HCT116 (cell line): ENCODE measurements at regions not wholly inside any gene's neighbourhood (a gene's known extent, or its start where the extent isn't known, plus 50 kb on each side); places are given as distances from the start of the nearest gene placed in this dataset.

Experiments used
- ATAC-seq: fragments of 200-7000 bp; cut with Tn5 transposase; 2 replicates; pipeline ENCODE4 v1.9.1; 2020; ENCODE audit warnings: mild to moderate bottlenecking, moderate library complexity
- BruUV-seq: library from RNA; stranded (reverse); fragments of 400-500 nt; replicated peaks from 2 replicates; lab custom pipeline; 2021; lab: Mats Ljungman, UMichigan
- CTCF ChIA-PET: fragments of 300-600 bp; sonication (Branson Sonifier 250); formaldehyde crosslinking; loops from one replicate; lab custom pipeline; 2021; ENCODE audit warnings: antibody characterized with exemption; lab: Charles Lee
- POLR2A ChIA-PET: fragments of 300-600, 350-600 bp; sonication (Branson Sonifier 250); formaldehyde crosslinking; loops from one replicate; lab custom pipeline; 2021; ENCODE audit warnings: antibody characterized with exemption; lab: Charles Lee
- RAD21 ChIA-PET, 2 experiments: fragments of 300-600 bp; sonication (Branson Sonifier 250); formaldehyde crosslinking; loops; one replicate each; lab custom pipeline; 2023; ENCODE audit warnings: low total read pairs in 2 of 2; ENCODE audit not compliant: uncharacterized antibody in 2 of 2, unreplicated experiment in 2 of 2, low non-redundant PET in 1 of 2; lab: Charles Lee
- DNase-seq: peaks from one replicate; pipeline ENCODE4 v3.0.0-alpha.2; 2010; ENCODE audit warnings: low read depth, low spot score
- H2AFZ ChIP-seq: fragments of 200-600 bp; shearing (Covaris generic), sonication (generic); 2 replicates; pipeline ENCODE4 v1.6.1; 2017; ENCODE audit warnings: low read depth, mixed run types, mixed read lengths, antibody characterized with exemption, low read length; ENCODE audit not compliant: poor library complexity, severe bottlenecking
- H3K27ac ChIP-seq: 2 replicates; pipeline ENCODE4 v1.5.1; 2012; ENCODE audit warnings: low read depth, low read length
- H3K27me3 ChIP-seq: fragments of 200-600 bp; sonication (generic); 2 replicates; pipeline ENCODE4 v1.6.1; 2016; ENCODE audit warnings: mixed run types, low read length, mixed read lengths; ENCODE audit not compliant: insufficient read depth
- H3K36me3 ChIP-seq, 2 experiments: fragments of 200-500 bp in 1 of 2; fragments of 200-600 bp in 1 of 2; sonication (Bioruptor generic) in 1 of 2; sonication (generic) in 1 of 2; 2 replicates each; pipeline versions ENCODE4 v1.5.1 to v1.6.1; 2014 to 2016; ENCODE audit warnings: low read length in 2 of 2, inconsistent platforms in 1 of 2, mixed read lengths in 1 of 2, mixed run types in 1 of 2; ENCODE audit not compliant: insufficient read depth in 2 of 2, control insufficient read depth in 1 of 2
- H3K4me1 ChIP-seq, 2 experiments: fragments of 200-600 bp in 1 of 2; sonication (generic) in 1 of 2; 2 replicates each; pipeline versions ENCODE4 v1.5.1 to v1.6.1; 2012 to 2017; ENCODE audit warnings: low read length in 2 of 2, inconsistent platforms in 1 of 2, mild to moderate bottlenecking in 1 of 2, mixed read lengths in 1 of 2, mixed run types in 1 of 2, moderate library complexity in 1 of 2; ENCODE audit not compliant: insufficient read depth in 2 of 2, control insufficient read depth in 1 of 2
- H3K4me2 ChIP-seq: fragments of 200-600 bp; sonication (generic); 2 replicates; pipeline ENCODE4 v1.6.1; 2017; ENCODE audit warnings: mixed run types, low read length, mixed read lengths
- H3K4me3 ChIP-seq, 2 experiments: fragments of 200-600 bp in 1 of 2; sonication (generic) in 1 of 2; replicated peaks in 1 of 2; 2 replicates each; pipeline ENCODE4 v1.5.1; 2011 to 2016; ENCODE audit warnings: low read length in 2 of 2, control low read depth in 1 of 2, low read depth in 1 of 2, mild to moderate bottlenecking in 1 of 2, mixed read lengths in 1 of 2, mixed run types in 1 of 2
- H3K79me2 ChIP-seq: fragments of 200-600 bp; sonication (generic); 2 replicates; pipeline ENCODE4 v1.6.1; 2017; ENCODE audit warnings: mild to moderate bottlenecking, mixed run types, low read length, moderate library complexity, mixed read lengths; ENCODE audit not compliant: insufficient read depth
- H3K9ac ChIP-seq: fragments of 200-600 bp; sonication (generic); 2 replicates; pipeline ENCODE4 v1.6.1; 2016; ENCODE audit warnings: low read length, mixed read lengths
- H3K9me2 ChIP-seq: fragments of 200-600 bp; sonication (generic), shearing (Covaris generic); 2 replicates; pipeline ENCODE4 v1.6.1; 2017; ENCODE audit warnings: mixed run types, mild to moderate bottlenecking, moderate library complexity; ENCODE audit not compliant: insufficient read depth
- H3K9me3 ChIP-seq, 2 experiments: fragments of 200-500 bp in 1 of 2; fragments of 200-600 bp in 1 of 2; sonication (Bioruptor generic) in 1 of 2; sonication (generic) in 1 of 2; 2 replicates each; pipeline ENCODE4 v1.6.1; 2014 to 2017; ENCODE audit warnings: low read length in 2 of 2, mixed read lengths in 2 of 2, inconsistent platforms in 1 of 2, low read depth in 1 of 2, mild to moderate bottlenecking in 1 of 2, mixed run types in 1 of 2, moderate library complexity in 1 of 2; ENCODE audit not compliant: control insufficient read depth in 1 of 2, insufficient read depth in 1 of 2
- H4K20me1 ChIP-seq: fragments of 200-600 bp; sonication (generic), shearing (Covaris generic); 2 replicates; pipeline ENCODE4 v1.6.1; 2017; ENCODE audit warnings: mixed run types, mild to moderate bottlenecking, moderate library complexity; ENCODE audit not compliant: insufficient read depth
- CBX3 ChIP-seq: IDR thresholded peaks from 2 replicates; pipeline ENCODE4 v1.6.1; 2012; ENCODE audit warnings: low read depth
- CEBPB ChIP-seq: IDR thresholded peaks from 2 replicates; pipeline ENCODE4 v1.6.1; 2012; ENCODE audit warnings: low read depth
- EGR1 ChIP-seq: IDR thresholded peaks from 2 replicates; pipeline ENCODE4 v1.6.1; 2012; ENCODE audit warnings: low read depth
- EZH2phosphoT487 ChIP-seq: fragments of 200-600 bp; IDR thresholded peaks from 2 replicates; pipeline ENCODE4 v1.6.1; 2018; ENCODE audit warnings: antibody characterized with exemption, borderline replicate concordance
- FOSL1 ChIP-seq: IDR thresholded peaks from 2 replicates; pipeline ENCODE4 v1.6.1; 2012; ENCODE audit warnings: low read depth
- POLR2A ChIP-seq: IDR thresholded peaks from 2 replicates; pipeline ENCODE4 v1.7.0; 2011; ENCODE audit warnings: borderline replicate concordance; ENCODE audit not compliant: insufficient read depth, insufficient read length; ENCODE audit errors: extremely low read depth
- RAD21 ChIP-seq: IDR thresholded peaks from 2 replicates; pipeline ENCODE4 v1.6.1; 2012; ENCODE audit warnings: low read depth, mild to moderate bottlenecking
- SIN3A ChIP-seq: IDR thresholded peaks from 2 replicates; pipeline ENCODE4 v1.6.1; 2012; ENCODE audit warnings: low read depth
- TCF7L2 ChIP-seq: IDR thresholded peaks from 2 replicates; pipeline ENCODE4 v1.7.0; 2011; ENCODE audit warnings: borderline replicate concordance, inconsistent platforms; ENCODE audit not compliant: insufficient read depth, insufficient read length; ENCODE audit errors: extremely low read depth
- YY1 ChIP-seq: IDR thresholded peaks from 2 replicates; pipeline ENCODE4 v1.6.1; 2011; ENCODE audit warnings: low read length, low read depth, moderate library complexity, mild to moderate bottlenecking; ENCODE audit not compliant: insufficient replicate concordance; ENCODE audit errors: extremely low read depth
- intact Hi-C: fragments of 100-400 bp; cut with micrococcal nuclease; formaldehyde crosslinking; loops from 2 replicates; pipeline ENCODE4 v1.10.0; 2022
- TF ChIP-seq, protein P1 (sequence below): IDR thresholded peaks from 2 replicates; pipeline ENCODE4 v1.6.1; 2011; ENCODE audit warnings: mild to moderate bottlenecking, low read length, moderate library complexity; ENCODE audit not compliant: insufficient replicate concordance; ENCODE audit errors: extremely low read depth
- TF ChIP-seq, protein P2 (sequence below), 3 experiments: fragments of 200-600 bp in 1 of 3; sonication (generic) in 1 of 3; IDR thresholded peaks in 2 of 3; conservative IDR thresholded peaks in 1 of 3; 2 replicates each; pipeline ENCODE4 v1.5.1; 2012 to 2017; ENCODE audit warnings: low read depth in 2 of 3, low read length in 2 of 3, antibody characterized with exemption in 1 of 3, borderline replicate concordance in 1 of 3, control low read depth in 1 of 3, mild to moderate bottlenecking in 1 of 3, mixed read lengths in 1 of 3, mixed run types in 1 of 3, moderate library complexity in 1 of 3; ENCODE audit not compliant: insufficient read depth in 1 of 3
- TF ChIP-seq, protein P3 (sequence below): IDR thresholded peaks from 2 replicates; pipeline ENCODE4 v1.6.1; 2012

DNA sequence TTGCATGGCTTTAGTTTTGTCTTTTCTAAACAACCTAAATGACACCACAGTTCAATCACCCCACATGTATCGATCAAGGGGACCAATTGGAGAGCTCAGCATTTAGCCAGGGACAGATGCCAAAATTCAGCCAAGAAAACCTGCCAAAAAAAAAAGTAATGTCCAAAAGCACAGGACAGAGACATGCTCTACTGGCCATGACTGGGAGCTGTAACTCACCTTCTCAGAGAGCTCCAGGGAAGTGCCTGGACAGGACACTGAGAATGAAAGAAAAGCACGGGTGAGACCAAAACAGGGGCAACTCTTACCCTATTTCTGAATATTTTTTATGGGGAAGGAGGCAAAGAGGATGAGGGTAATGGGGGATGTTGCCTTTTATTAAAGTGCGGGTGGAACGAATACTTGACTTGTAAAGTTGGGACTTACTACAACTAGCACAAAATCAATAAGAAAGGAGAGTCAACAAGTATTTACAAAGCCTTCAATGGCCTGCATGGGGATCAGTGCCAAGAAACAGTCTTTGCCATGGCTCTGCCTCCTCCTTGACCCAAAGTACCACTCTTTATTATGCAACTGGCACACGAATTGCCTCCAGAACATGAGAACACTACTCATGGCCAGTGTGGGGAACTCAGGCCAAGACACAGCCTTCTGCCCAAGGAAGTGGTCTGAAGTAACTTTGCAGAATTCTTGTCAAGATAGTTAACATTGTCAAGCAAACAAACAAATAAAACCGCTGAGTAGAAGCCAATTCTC is 72.9 kb upstream of the HK2 start:
- Histone ChIP-seq H4K20me1 (no peaks in the 10 kb centered on the region), H3K4me3 (no peak overlapping the region), H3K36me3 (no peaks in the 10 kb centered on the region), H3K4me2 (no peak overlapping the region), H3K79me2 (no peaks in the 10 kb centered on the region), H3K9ac (no peak overlapping the region), H3K4me1 (no peaks in the 10 kb centered on the region), H3K9me3 (peaks cover 0 to 4% of the 10 kb centered on the region in 2 experiments; a peak in 1 of 4 replicates), H3K27ac (no peak overlapping the region), H2AFZ (no peak overlapping the region), H3K27me3 (no peaks in the 10 kb centered on the region), H3K9me2 (no peaks in the 10 kb centered on the region)
- no TSS peak for BruUV-seq
- ChIA-PET CTCF (no interaction called here), POLR2A (no interaction called here), RAD21 (no interaction called here)
- TF ChIP-seq, protein P1, sequence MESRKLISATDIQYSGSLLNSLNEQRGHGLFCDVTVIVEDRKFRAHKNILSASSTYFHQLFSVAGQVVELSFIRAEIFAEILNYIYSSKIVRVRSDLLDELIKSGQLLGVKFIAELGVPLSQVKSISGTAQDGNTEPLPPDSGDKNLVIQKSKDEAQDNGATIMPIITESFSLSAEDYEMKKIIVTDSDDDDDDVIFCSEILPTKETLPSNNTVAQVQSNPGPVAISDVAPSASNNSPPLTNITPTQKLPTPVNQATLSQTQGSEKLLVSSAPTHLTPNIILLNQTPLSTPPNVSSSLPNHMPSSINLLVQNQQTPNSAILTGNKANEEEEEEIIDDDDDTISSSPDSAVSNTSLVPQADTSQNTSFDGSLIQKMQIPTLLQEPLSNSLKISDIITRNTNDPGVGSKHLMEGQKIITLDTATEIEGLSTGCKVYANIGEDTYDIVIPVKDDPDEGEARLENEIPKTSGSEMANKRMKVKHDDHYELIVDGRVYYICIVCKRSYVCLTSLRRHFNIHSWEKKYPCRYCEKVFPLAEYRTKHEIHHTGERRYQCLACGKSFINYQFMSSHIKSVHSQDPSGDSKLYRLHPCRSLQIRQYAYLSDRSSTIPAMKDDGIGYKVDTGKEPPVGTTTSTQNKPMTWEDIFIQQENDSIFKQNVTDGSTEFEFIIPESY = no peak
- TF ChIP-seq POLR2A (no peak), TCF7L2 (no peak), SIN3A (no peak), RAD21 (no peak), CBX3 (no peak), FOSL1 (no peak), YY1 (no peak), EGR1 (no peak), EZH2phosphoT487 (no peak), CEBPB (no peak)
- TF ChIP-seq, protein P2, sequence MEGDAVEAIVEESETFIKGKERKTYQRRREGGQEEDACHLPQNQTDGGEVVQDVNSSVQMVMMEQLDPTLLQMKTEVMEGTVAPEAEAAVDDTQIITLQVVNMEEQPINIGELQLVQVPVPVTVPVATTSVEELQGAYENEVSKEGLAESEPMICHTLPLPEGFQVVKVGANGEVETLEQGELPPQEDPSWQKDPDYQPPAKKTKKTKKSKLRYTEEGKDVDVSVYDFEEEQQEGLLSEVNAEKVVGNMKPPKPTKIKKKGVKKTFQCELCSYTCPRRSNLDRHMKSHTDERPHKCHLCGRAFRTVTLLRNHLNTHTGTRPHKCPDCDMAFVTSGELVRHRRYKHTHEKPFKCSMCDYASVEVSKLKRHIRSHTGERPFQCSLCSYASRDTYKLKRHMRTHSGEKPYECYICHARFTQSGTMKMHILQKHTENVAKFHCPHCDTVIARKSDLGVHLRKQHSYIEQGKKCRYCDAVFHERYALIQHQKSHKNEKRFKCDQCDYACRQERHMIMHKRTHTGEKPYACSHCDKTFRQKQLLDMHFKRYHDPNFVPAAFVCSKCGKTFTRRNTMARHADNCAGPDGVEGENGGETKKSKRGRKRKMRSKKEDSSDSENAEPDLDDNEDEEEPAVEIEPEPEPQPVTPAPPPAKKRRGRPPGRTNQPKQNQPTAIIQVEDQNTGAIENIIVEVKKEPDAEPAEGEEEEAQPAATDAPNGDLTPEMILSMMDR (IDR thresholded peaks at IDR 0.05 in 2 of 3, conservative IDR thresholded peaks at IDR 0.05 in 1 of 3; ENCODE audit: borderline replicate concordance in 1 of 3, insufficient read depth in 1 of 3, low read depth in 2 of 3, low read length in 2 of 3) = no peak
- TF ChIP-seq, protein P3, sequence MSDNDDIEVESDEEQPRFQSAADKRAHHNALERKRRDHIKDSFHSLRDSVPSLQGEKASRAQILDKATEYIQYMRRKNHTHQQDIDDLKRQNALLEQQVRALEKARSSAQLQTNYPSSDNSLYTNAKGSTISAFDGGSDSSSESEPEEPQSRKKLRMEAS = no peak
- intact Hi-C loops = no loop called here
- ATAC-seq = no peak
- DNase-seq = no peak
